H9 (cell line): ENCODE measurements at regions not wholly inside any gene's neighbourhood (a gene's known extent, or its start where the extent isn't known, plus 50 kb on each side); places are given as distances from the start of the nearest gene placed in this dataset.

Source experiments
- DNase-seq: peaks from one replicate; pipeline ENCODE4 v3.0.0-alpha.2; 2017
- H2AFZ ChIP-seq: one replicate; pipeline ENCODE4 v1.6.1; 2013; ENCODE audit warnings: mild to moderate bottlenecking, low read length, control low read depth, moderate library complexity
- H2AK5ac ChIP-seq: 2 replicates; pipeline ENCODE4 v1.6.1; 2013; ENCODE audit warnings: low read length, control low read depth, mixed read lengths; ENCODE audit not compliant: insufficient read length
- H2BK120ac ChIP-seq: one replicate; pipeline ENCODE4 v1.6.1; 2013; ENCODE audit warnings: low read depth, mild to moderate bottlenecking, low read length, control low read depth, inconsistent platforms; ENCODE audit not compliant: poor library complexity, severe bottlenecking
- H2BK12ac ChIP-seq: 2 replicates; pipeline ENCODE4 v1.6.1; 2013; ENCODE audit warnings: low read length, control low read depth, mixed read lengths, low read depth; ENCODE audit not compliant: insufficient read length
- H2BK15ac ChIP-seq: 2 replicates; pipeline ENCODE4 v1.6.1; 2013; ENCODE audit warnings: low read depth, low read length, control low read depth
- H2BK20ac ChIP-seq: one replicate; pipeline ENCODE4 v1.6.1; 2013; ENCODE audit warnings: low read depth, mild to moderate bottlenecking, low read length, control low read depth, inconsistent platforms; ENCODE audit not compliant: poor library complexity, severe bottlenecking
- H2BK5ac ChIP-seq: 2 replicates; pipeline ENCODE4 v1.6.1; 2013; ENCODE audit warnings: low read length, control low read depth, mixed read lengths; ENCODE audit not compliant: insufficient read length
- H3K14ac ChIP-seq: 2 replicates; pipeline ENCODE4 v1.6.1; 2013; ENCODE audit warnings: low read length, control low read depth; ENCODE audit not compliant: insufficient read depth
- H3K18ac ChIP-seq: 2 replicates; pipeline ENCODE4 v1.6.1; 2013; ENCODE audit warnings: low read depth, mild to moderate bottlenecking, mixed read lengths, low read length, control low read depth; ENCODE audit not compliant: insufficient read length
- H3K23ac ChIP-seq: 2 replicates; pipeline ENCODE4 v1.6.1; 2013; ENCODE audit warnings: low read length, control low read depth, mixed read lengths, low read depth; ENCODE audit not compliant: insufficient read length
- H3K23me2 ChIP-seq: 2 replicates; pipeline ENCODE4 v1.6.1; 2013; ENCODE audit warnings: low read depth, mild to moderate bottlenecking, mixed read lengths, low read length, control low read depth; ENCODE audit not compliant: insufficient read length, poor library complexity, severe bottlenecking
- H3K27ac ChIP-seq: 2 replicates; pipeline ENCODE4 v1.5.1; 2013; ENCODE audit warnings: low read length, control low read depth, mixed read lengths, low read depth; ENCODE audit not compliant: insufficient read length
- H3K27me3 ChIP-seq: 2 replicates; pipeline ENCODE4 v1.6.1; 2013; ENCODE audit warnings: low read length, control low read depth, inconsistent platforms; ENCODE audit not compliant: insufficient read depth
- H3K4ac ChIP-seq: 2 replicates; pipeline ENCODE4 v1.6.1; 2013; ENCODE audit warnings: low read depth, mild to moderate bottlenecking, control low read depth, inconsistent platforms, low read length, moderate library complexity
- H3K4me1 ChIP-seq: 2 replicates; pipeline ENCODE4 v1.6.1; 2013; ENCODE audit warnings: low read length, control low read depth, inconsistent platforms; ENCODE audit not compliant: insufficient read depth
- H3K4me2 ChIP-seq: 2 replicates; pipeline ENCODE4 v1.6.1; 2013; ENCODE audit warnings: low read length, control low read depth, mixed read lengths; ENCODE audit not compliant: insufficient read length, insufficient read depth
- H3K56ac ChIP-seq: 2 replicates; pipeline ENCODE4 v1.6.1; 2013; ENCODE audit warnings: low read depth, mild to moderate bottlenecking, mixed read lengths, low read length, control low read depth; ENCODE audit not compliant: insufficient read length
- H3K79me1 ChIP-seq: 2 replicates; pipeline ENCODE4 v1.6.1; 2013; ENCODE audit warnings: low read depth, mild to moderate bottlenecking, moderate library complexity, low read length, control low read depth, inconsistent platforms; ENCODE audit not compliant: insufficient read depth, poor library complexity, severe bottlenecking
- H3K79me2 ChIP-seq: 2 replicates; pipeline ENCODE4 v1.6.1; 2013; ENCODE audit warnings: low read length, control low read depth, inconsistent platforms; ENCODE audit not compliant: insufficient read depth
- H3K9ac ChIP-seq: 2 replicates; pipeline ENCODE4 v1.6.1; 2013; ENCODE audit warnings: low read length, control low read depth, mixed read lengths; ENCODE audit not compliant: insufficient read length; ENCODE audit errors: extremely low read depth
- H3K9me3 ChIP-seq: one replicate; pipeline ENCODE4 v1.6.1; 2013; ENCODE audit warnings: low read depth, low read length, inconsistent platforms; ENCODE audit not compliant: control insufficient read depth
- H3T11ph ChIP-seq: one replicate; pipeline ENCODE4 v1.6.1; 2013; ENCODE audit warnings: mild to moderate bottlenecking, low read length, control low read depth, inconsistent platforms
- H4K20me1 ChIP-seq: one replicate; pipeline ENCODE4 v1.6.1; 2013; ENCODE audit not compliant: control insufficient read depth, insufficient read length, insufficient read depth
- H4K5ac ChIP-seq: 2 replicates; pipeline ENCODE4 v1.6.1; 2013; ENCODE audit warnings: low read depth, mild to moderate bottlenecking, mixed read lengths, low read length, control low read depth; ENCODE audit not compliant: insufficient read length
- H4K8ac ChIP-seq: replicated peaks from 2 replicates; pipeline ENCODE4 v1.6.1; 2013; ENCODE audit warnings: low read length, control low read depth, mixed read lengths, low read depth; ENCODE audit not compliant: insufficient read length
- H4K91ac ChIP-seq: 2 replicates; pipeline ENCODE4 v1.6.1; 2013; ENCODE audit warnings: low read depth, mild to moderate bottlenecking, moderate library complexity, mixed read lengths, low read length, control low read depth; ENCODE audit not compliant: insufficient read length
- H3K27ac Mint-ChIP-seq, 3 experiments: 2 replicates in 2 of 3; 3 replicates in 1 of 3; pipeline ENCODE4 v1.8.0; 2020 to 2021; ENCODE audit warnings: mixed read lengths in 3 of 3, mild to moderate bottlenecking in 1 of 3, moderate library complexity in 1 of 3
- H3K27me3 Mint-ChIP-seq: 2 replicates; pipeline ENCODE4 v1.8.0; 2021; ENCODE audit warnings: low read depth, mild to moderate bottlenecking, moderate library complexity, mixed read lengths
- H3K36me3 Mint-ChIP-seq, 3 experiments: 2 replicates in 2 of 3; 3 replicates in 1 of 3; pipeline ENCODE4 v1.8.0; 2020 to 2021; ENCODE audit warnings: low read depth in 3 of 3, mixed read lengths in 3 of 3; ENCODE audit not compliant: insufficient read depth in 1 of 3
- H3K4me1 Mint-ChIP-seq, 2 experiments: 2 replicates each; pipeline ENCODE4 v1.8.0; 2020; ENCODE audit warnings: mixed read lengths in 2 of 2
- H3K4me3 Mint-ChIP-seq, 2 experiments: 2 replicates in 1 of 2; 3 replicates in 1 of 2; pipeline ENCODE4 v1.8.0; 2020 to 2021; ENCODE audit warnings: mild to moderate bottlenecking in 2 of 2, mixed read lengths in 2 of 2, moderate library complexity in 1 of 2
- H3K9me3 Mint-ChIP-seq, 2 experiments: 2 replicates in 1 of 2; 3 replicates in 1 of 2; pipeline ENCODE4 v1.8.0; 2020; ENCODE audit warnings: mild to moderate bottlenecking in 2 of 2, mixed read lengths in 2 of 2, moderate library complexity in 1 of 2
- CTCF ChIP-seq: fragments of 200-600 bp; sonication (generic); conservative IDR thresholded peaks from 3 replicates; pipeline ENCODE4 v1.8.0; 2021; ENCODE audit warnings: antibody characterized with exemption, mild to moderate bottlenecking
- WGBS: extraction: QIAGEN DNeasy Blood & Tissue Kit; methylation state at CpG from one replicate; pipeline ENCODE4 v1.1.7; 2013; ENCODE audit warnings: missing lambda C conversion rate, low lambda C conversion rate, mixed read lengths; ENCODE audit not compliant: insufficient read length; ENCODE audit errors: extremely low coverage; 5-methylcytosine and 5-hydroxymethylcytosine counted together

DNA sequence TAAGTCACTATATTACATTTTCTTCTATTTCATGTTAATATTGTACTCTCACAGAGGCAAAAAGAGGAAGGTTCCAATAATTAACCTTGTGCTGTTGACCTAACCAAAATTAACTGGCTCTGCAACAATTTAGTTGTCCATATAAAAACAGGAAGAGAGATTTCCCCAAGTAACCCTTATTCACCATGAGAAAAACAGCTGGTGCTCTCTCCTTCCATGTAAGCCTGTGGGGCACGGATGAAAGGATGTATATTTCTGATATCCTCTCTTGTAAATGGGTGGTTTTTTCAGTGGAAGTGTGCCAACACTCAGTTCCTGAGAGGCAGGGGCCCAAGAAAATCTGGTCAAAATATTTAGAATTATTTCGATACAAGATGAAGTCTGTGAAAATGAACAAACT lies 358.1 kb downstream of the CRPPA start:
- Histone ChIP-seq H4K91ac (no peak overlapping the region), H3K14ac (no peak overlapping the region), H2BK5ac (no peak overlapping the region), H3K4me1 (no peaks in the 10 kb centered on the region), H3K4ac (no peak overlapping the region), H3K9ac (no peak overlapping the region), H3K79me1 (no peaks in the 10 kb centered on the region), H2AK5ac (no peak overlapping the region), H3K27me3 (no peaks in the 10 kb centered on the region), H2BK20ac (no peak overlapping the region), H3K23ac (no peak overlapping the region), H3K23me2 (no peaks in the 10 kb centered on the region), H3K18ac (no peak overlapping the region), H3T11ph (no peak overlapping the region), H4K20me1 (no peaks in the 10 kb centered on the region), H3K4me2 (no peak overlapping the region), H3K27ac (no peak overlapping the region), H3K56ac (no peak overlapping the region), H2AFZ (no peak overlapping the region), H4K8ac (no peak overlapping the region), H2BK12ac (no peak overlapping the region), H4K5ac (no peak overlapping the region), H3K79me2 (no peaks in the 10 kb centered on the region), H3K9me3 (no peaks in the 10 kb centered on the region), H2BK15ac (no peak overlapping the region), H2BK120ac (no peak overlapping the region)
- TF ChIP-seq CTCF = no peak
- no peak overlapping the region for H3K4me3 Mint-ChIP-seq
- WGBS = no CpG with 5 or more reads among the region's 2 CpGs
- H3K27me3 Mint-ChIP-seq = no peaks in the 10 kb centered on the region
- H3K4me1 Mint-ChIP-seq = peaks cover 21 to 26% of the 10 kb centered on the region in 2 experiments
- H3K36me3 Mint-ChIP-seq = no peaks in the 10 kb centered on the region
- no peaks in the 10 kb centered on the region for H3K9me3 Mint-ChIP-seq
- DNase-seq = no peak
- H3K27ac Mint-ChIP-seq = no peak overlapping the region
